IMR-90 (cell line): ENCODE measurements at regions not wholly inside any gene's neighbourhood (a gene's known extent, or its start where the extent isn't known, plus 50 kb on each side); places are given as distances from the start of the nearest gene placed in this dataset.

Experiments
- BHLHE40 ChIP-seq: fragments of 150-350 bp; IDR thresholded peaks from 2 replicates; pipeline ENCODE4 v1.6.1; 2016; ENCODE audit warnings: mild to moderate bottlenecking, low read depth, low read length
- CHD1 ChIP-seq: IDR thresholded peaks from 2 replicates; pipeline ENCODE4 v1.6.1; 2012; ENCODE audit warnings: low read depth, low read length, improper control_type of control experiment
- NFE2L2 ChIP-seq: fragments of 150-350 bp; IDR thresholded peaks from 2 replicates; pipeline ENCODE4 v1.6.1; 2016; ENCODE audit warnings: low read depth, mild to moderate bottlenecking, low read length
- POLR2A ChIP-seq: IDR thresholded peaks from 2 replicates; pipeline ENCODE4 v1.6.1; 2012; ENCODE audit warnings: mild to moderate bottlenecking, low read depth, low read length
- RAD21 ChIP-seq: IDR thresholded peaks from 2 replicates; pipeline ENCODE4 v1.6.1; 2012; ENCODE audit warnings: low read length, improper control_type of control experiment
- TF ChIP-seq, protein P1 (sequence below): conservative IDR thresholded peaks from 2 replicates; pipeline ENCODE4 v1.5.1; 2012; ENCODE audit warnings: mild to moderate bottlenecking, low read depth, low read length, improper control_type of control experiment
- TF ChIP-seq, protein P2 (sequence below): fragments of 150-350 bp; IDR thresholded peaks from 2 replicates; pipeline ENCODE4 v1.6.1; 2016; ENCODE audit warnings: low read depth, mild to moderate bottlenecking, low read length, moderate library complexity, borderline replicate concordance

DNA sequence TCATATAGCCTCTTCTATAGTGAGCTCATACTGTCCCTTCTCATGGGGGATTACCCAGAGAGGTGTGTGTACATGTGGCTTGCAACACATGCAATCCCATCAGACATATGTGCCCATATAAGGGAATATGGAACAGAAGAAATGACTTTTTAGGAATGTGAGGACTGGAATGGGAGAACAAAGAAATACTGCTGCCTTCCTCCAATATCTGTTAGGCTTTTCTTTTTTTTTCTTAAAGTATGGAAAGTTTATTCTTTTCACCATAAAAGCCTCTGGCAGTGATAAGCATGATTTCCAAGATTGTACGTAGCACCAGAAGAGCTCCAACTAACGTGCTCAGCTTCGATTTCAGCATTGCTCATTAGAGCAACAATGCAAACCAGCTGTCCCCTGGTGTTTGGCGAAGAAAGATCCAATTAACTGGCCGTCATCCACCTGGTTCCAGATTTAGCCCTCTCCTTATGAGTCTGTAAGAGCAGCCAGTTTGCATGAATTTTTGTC, 113.6 kb downstream of the ADCYAP1 start:
- TF ChIP-seq, protein P1, sequence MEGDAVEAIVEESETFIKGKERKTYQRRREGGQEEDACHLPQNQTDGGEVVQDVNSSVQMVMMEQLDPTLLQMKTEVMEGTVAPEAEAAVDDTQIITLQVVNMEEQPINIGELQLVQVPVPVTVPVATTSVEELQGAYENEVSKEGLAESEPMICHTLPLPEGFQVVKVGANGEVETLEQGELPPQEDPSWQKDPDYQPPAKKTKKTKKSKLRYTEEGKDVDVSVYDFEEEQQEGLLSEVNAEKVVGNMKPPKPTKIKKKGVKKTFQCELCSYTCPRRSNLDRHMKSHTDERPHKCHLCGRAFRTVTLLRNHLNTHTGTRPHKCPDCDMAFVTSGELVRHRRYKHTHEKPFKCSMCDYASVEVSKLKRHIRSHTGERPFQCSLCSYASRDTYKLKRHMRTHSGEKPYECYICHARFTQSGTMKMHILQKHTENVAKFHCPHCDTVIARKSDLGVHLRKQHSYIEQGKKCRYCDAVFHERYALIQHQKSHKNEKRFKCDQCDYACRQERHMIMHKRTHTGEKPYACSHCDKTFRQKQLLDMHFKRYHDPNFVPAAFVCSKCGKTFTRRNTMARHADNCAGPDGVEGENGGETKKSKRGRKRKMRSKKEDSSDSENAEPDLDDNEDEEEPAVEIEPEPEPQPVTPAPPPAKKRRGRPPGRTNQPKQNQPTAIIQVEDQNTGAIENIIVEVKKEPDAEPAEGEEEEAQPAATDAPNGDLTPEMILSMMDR = no peak
- TF ChIP-seq BHLHE40 (no peak), CHD1 (no peak), RAD21 (no peak), POLR2A (no peak), NFE2L2 (no peak)
- TF ChIP-seq, protein P2, sequence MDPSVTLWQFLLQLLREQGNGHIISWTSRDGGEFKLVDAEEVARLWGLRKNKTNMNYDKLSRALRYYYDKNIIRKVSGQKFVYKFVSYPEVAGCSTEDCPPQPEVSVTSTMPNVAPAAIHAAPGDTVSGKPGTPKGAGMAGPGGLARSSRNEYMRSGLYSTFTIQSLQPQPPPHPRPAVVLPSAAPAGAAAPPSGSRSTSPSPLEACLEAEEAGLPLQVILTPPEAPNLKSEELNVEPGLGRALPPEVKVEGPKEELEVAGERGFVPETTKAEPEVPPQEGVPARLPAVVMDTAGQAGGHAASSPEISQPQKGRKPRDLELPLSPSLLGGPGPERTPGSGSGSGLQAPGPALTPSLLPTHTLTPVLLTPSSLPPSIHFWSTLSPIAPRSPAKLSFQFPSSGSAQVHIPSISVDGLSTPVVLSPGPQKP = no peak
